PC-3 (cell line): ENCODE measurements at regions not wholly inside any gene's neighbourhood (a gene's known extent, or its start where the extent isn't known, plus 50 kb on each side); places are given as distances from the start of the nearest gene placed in this dataset.

Source experiments
- CTCF ChIP-seq: fragments of 300-600 bp; sonication (generic); conservative IDR thresholded peaks from 2 replicates; pipeline ENCODE4 v1.5.1; 2017; ENCODE audit warnings: antibody characterized with exemption, low read depth, mild to moderate bottlenecking, low read length
- EZH2 ChIP-seq: fragments of 300-600 bp; sonication (generic); IDR thresholded peaks from one replicate; pipeline ENCODE4 v1.6.1; 2017; ENCODE audit warnings: antibody characterized with exemption, mild to moderate bottlenecking, low read length; ENCODE audit not compliant: unreplicated experiment

- TF ChIP-seq CTCF (no peak), EZH2 (no peak)
Measured at GRCh38 chr2:104405623-104406022, 448.3 kb upstream of the POU3F3 start.
